HG03354 (cell line): ENCODE measurements at regions not wholly inside any gene's neighbourhood (a gene's known extent, or its start where the extent isn't known, plus 50 kb on each side); places are given as distances from the start of the nearest gene placed in this dataset.
"Not testable (repeated sequence)": the region's sequence is repeated elsewhere in the genome, so short reads cannot be mapped to it uniquely, and the experiment has no call there.

ENCODE experiments used
- ATAC-seq: cut with Tn5 transposase; IDR thresholded peaks from one replicate; pipeline ENCODE4 v1.9.1; 2021; ENCODE audit warnings: mild to moderate bottlenecking; ENCODE audit not compliant: unreplicated experiment, poor library complexity, severe bottlenecking

GRCh38 chr13:66159511-66159910 lies 1070.6 kb downstream of the PCDH9 start:
- peak; percentile 82 for ATAC-seq

- no peak for ATAC-seq
Observed at GRCh38 chr13:66154976-66155375, 1075.2 kb downstream of the PCDH9 start.

GRCh38 chr13:66154354-66154753 lies 1075.8 kb downstream of the PCDH9 start:
- ATAC-seq = no peak

GRCh38 chr13:66152596-66152995 lies 1077.5 kb downstream of the PCDH9 start:
- ATAC-seq = no peak

GRCh38 chr13:66144357-66144756 lies 1085.8 kb downstream of the PCDH9 start:
- not testable (repeated sequence) for ATAC-seq

- peak; percentile 22 for ATAC-seq
Observed at GRCh38 chr13:66139701-66140100, 1090.4 kb downstream of the PCDH9 start.

GRCh38 chr13:66139250-66139649 lies 1090.9 kb downstream of the PCDH9 start:
- ATAC-seq = no peak

- ATAC-seq = peak; percentile 93
Observed at GRCh38 chr13:66138172-66138811, 1091.8 kb downstream of the PCDH9 start.

- no peak for ATAC-seq
Observed at GRCh38 chr13:66137384-66137783, 1092.8 kb downstream of the PCDH9 start.

- ATAC-seq = peak; percentile 96
Observed at GRCh38 chr13:66128692-66129269, 1101.4 kb downstream of the PCDH9 start.

- ATAC-seq = peak; percentile 48
Observed at GRCh38 chr13:66128201-66128600, 1101.9 kb downstream of the PCDH9 start.

GRCh38 chr13:66117563-66117962 lies 1112.6 kb downstream of the PCDH9 start:
- ATAC-seq = no peak

GRCh38 chr13:66113882-66114526 lies 1116.1 kb downstream of the PCDH9 start:
- no peak for ATAC-seq

- no peak for ATAC-seq
Observed at GRCh38 chr13:66111628-66112027, 1118.5 kb downstream of the PCDH9 start.

- no peak for ATAC-seq
Observed at GRCh38 chr13:66106246-66106645, 1123.9 kb downstream of the PCDH9 start.

- ATAC-seq = no peak
Observed at GRCh38 chr13:66102864-66103263, 1127.3 kb downstream of the PCDH9 start.

- ATAC-seq = no peak
Observed at GRCh38 chr13:66099825-66100224, 1130.3 kb downstream of the PCDH9 start.

- no peak for ATAC-seq
Observed at GRCh38 chr13:66098931-66099628, 1131.1 kb downstream of the PCDH9 start.

- no peak for ATAC-seq
Observed at GRCh38 chr13:66089711-66090110, 1140.4 kb downstream of the PCDH9 start.

- ATAC-seq = peak; percentile 93
Observed at GRCh38 chr13:66087269-66087710, 1142.8 kb downstream of the PCDH9 start.
